OCI-LY3 (cell line): ENCODE measurements at regions not wholly inside any gene's neighbourhood (a gene's known extent, or its start where the extent isn't known, plus 50 kb on each side); places are given as distances from the start of the nearest gene placed in this dataset.

Source experiments
- H2AFZ ChIP-seq: fragments of 200-600, 300-600 bp; shearing (Covaris generic); 2 replicates; pipeline ENCODE4 v1.6.0; 2014; ENCODE audit warnings: antibody characterized with exemption, low read depth, low read length
- H3K27ac ChIP-seq: fragments of 200-600, 300-600 bp; sonication (generic); 2 replicates; pipeline ENCODE4 v1.5.1; 2014; ENCODE audit warnings: mild to moderate bottlenecking, low read length, moderate library complexity, mixed read lengths
- H3K27me3 ChIP-seq: fragments of 200-600, 300-600 bp; sonication (generic); 2 replicates; pipeline ENCODE4 v1.6.1; 2014; ENCODE audit warnings: low read depth, low read length, mixed read lengths
- H3K36me3 ChIP-seq: fragments of 200-600, 300-600 bp; sonication (generic); replicated peaks from 2 replicates; pipeline ENCODE3; 2014; ENCODE audit warnings: low read depth, low read length, mixed read lengths
- H3K4me1 ChIP-seq: fragments of 300-600, 200-600 bp; sonication (generic); 2 replicates; pipeline ENCODE4 v1.6.1; 2014; ENCODE audit warnings: low read length, mixed read lengths
- H3K4me2 ChIP-seq: fragments of 200-600, 300-600 bp; sonication (generic); 2 replicates; pipeline ENCODE4 v1.6.1; 2014; ENCODE audit warnings: low read length, mixed read lengths
- H3K4me3 ChIP-seq: fragments of 300-600, 200-600 bp; sonication (generic); 2 replicates; pipeline ENCODE4 v1.5.1; 2014; ENCODE audit warnings: antibody characterized with exemption, mild to moderate bottlenecking, low read length, moderate library complexity
- H3K79me2 ChIP-seq: fragments of 300-600, 200-600 bp; shearing (Covaris generic); 2 replicates; pipeline ENCODE4 v1.6.1; 2014; ENCODE audit warnings: mild to moderate bottlenecking, low read length, mixed read lengths
- H3K9ac ChIP-seq: fragments of 300-600, 200-600 bp; shearing (Covaris generic); 2 replicates; pipeline ENCODE4 v1.6.0; 2014; ENCODE audit warnings: mild to moderate bottlenecking, low read length, moderate library complexity
- H3K9me3 ChIP-seq: fragments of 200-600, 300-600 bp; shearing (Covaris generic); 2 replicates; pipeline ENCODE4 v1.6.1; 2014; ENCODE audit warnings: low read length, mixed read lengths; ENCODE audit not compliant: insufficient read depth
- H4K20me1 ChIP-seq: fragments of 200-600, 300-600 bp; sonication (generic); 2 replicates; pipeline ENCODE4 v1.6.1; 2016; ENCODE audit warnings: low read length, mixed read lengths; ENCODE audit not compliant: insufficient read depth
- CTCF ChIP-seq: fragments of 200-600, 300-600 bp; sonication (generic); IDR thresholded peaks from 2 replicates; pipeline ENCODE4 v1.5.1; 2014; ENCODE audit warnings: antibody characterized with exemption, low read length, low read depth
- EZH2phosphoT487 ChIP-seq: fragments of 200-600 bp; shearing (Covaris generic); IDR thresholded peaks from 2 replicates; pipeline ENCODE4 v1.6.1; 2018; ENCODE audit warnings: antibody characterized with exemption, mixed run types, low read depth

GRCh38 chr5:86858442-86858841, 240.7 kb downstream of the COX7C start:
- H4K20me1 ChIP-seq: no peaks in the 10 kb centered on the region
- no peaks in the 10 kb centered on the region for H3K4me1 ChIP-seq
- H3K27ac ChIP-seq: no peak overlapping the region
- H3K79me2 ChIP-seq: no peaks in the 10 kb centered on the region
- H3K4me3 ChIP-seq: no peak overlapping the region
- no peak for TF ChIP-seq CTCF
- no peak for TF ChIP-seq EZH2phosphoT487
- no peaks in the 10 kb centered on the region for H3K27me3 ChIP-seq
- no peak overlapping the region for H3K4me2 ChIP-seq
- H3K9me3 ChIP-seq: no peaks in the 10 kb centered on the region
- no peaks in the 10 kb centered on the region for H3K36me3 ChIP-seq
- H3K9ac ChIP-seq: no peak overlapping the region
- H2AFZ ChIP-seq: no peak overlapping the region

GRCh38 chr5:86861512-86861911, 243.8 kb downstream of the COX7C start:
- no peak overlapping the region for H2AFZ ChIP-seq
- H3K9ac ChIP-seq: no peak overlapping the region
- H3K27ac ChIP-seq: no peak overlapping the region
- H3K9me3 ChIP-seq: no peaks in the 10 kb centered on the region
- no peaks in the 10 kb centered on the region for H3K27me3 ChIP-seq
- no peaks in the 10 kb centered on the region for H4K20me1 ChIP-seq
- no peaks in the 10 kb centered on the region for H3K36me3 ChIP-seq
- H3K4me1 ChIP-seq: no peaks in the 10 kb centered on the region
- TF ChIP-seq CTCF: no peak
- TF ChIP-seq EZH2phosphoT487: no peak
- no peak overlapping the region for H3K4me2 ChIP-seq
- H3K79me2 ChIP-seq: no peaks in the 10 kb centered on the region
- H3K4me3 ChIP-seq: no peak overlapping the region

- no peaks in the 10 kb centered on the region for H3K9me3 ChIP-seq
- H3K9ac ChIP-seq: no peak overlapping the region
- H3K27me3 ChIP-seq: no peaks in the 10 kb centered on the region
- no peaks in the 10 kb centered on the region for H3K79me2 ChIP-seq
- H4K20me1 ChIP-seq: no peaks in the 10 kb centered on the region
- no peak overlapping the region for H3K4me3 ChIP-seq
- H3K4me2 ChIP-seq: no peak overlapping the region
- no peak overlapping the region for H2AFZ ChIP-seq
- H3K27ac ChIP-seq: no peak overlapping the region
- no peaks in the 10 kb centered on the region for H3K36me3 ChIP-seq
- TF ChIP-seq EZH2phosphoT487 (no peak), CTCF (no peak)
- H3K4me1 ChIP-seq: no peaks in the 10 kb centered on the region
These were observed 244.4 kb downstream of the COX7C start for GRCh38 chr5:86862093-86862492.

- H4K20me1 ChIP-seq: no peaks in the 10 kb centered on the region
- no peak for TF ChIP-seq CTCF
- TF ChIP-seq EZH2phosphoT487: no peak
- H3K9ac ChIP-seq: no peak overlapping the region
- H3K4me3 ChIP-seq: no peak overlapping the region
- H2AFZ ChIP-seq: no peak overlapping the region
- peaks cover under 1% of the 10 kb centered on the region; the same call in 1 of the 2 replicates for H3K4me1 ChIP-seq
- H3K79me2 ChIP-seq: no peaks in the 10 kb centered on the region
- no peaks in the 10 kb centered on the region for H3K36me3 ChIP-seq
- H3K27ac ChIP-seq: no peak overlapping the region
- no peaks in the 10 kb centered on the region for H3K9me3 ChIP-seq
- no peaks in the 10 kb centered on the region for H3K27me3 ChIP-seq
- no peak overlapping the region for H3K4me2 ChIP-seq
These were observed 246.3 kb downstream of the COX7C start for GRCh38 chr5:86864051-86864450.
